ENCODE measurements at regions not wholly inside any gene's neighbourhood (a gene's known extent, or its start where the extent isn't known, plus 50 kb on each side); places are given as distances from the start of the nearest gene placed in this dataset.

DNA sequence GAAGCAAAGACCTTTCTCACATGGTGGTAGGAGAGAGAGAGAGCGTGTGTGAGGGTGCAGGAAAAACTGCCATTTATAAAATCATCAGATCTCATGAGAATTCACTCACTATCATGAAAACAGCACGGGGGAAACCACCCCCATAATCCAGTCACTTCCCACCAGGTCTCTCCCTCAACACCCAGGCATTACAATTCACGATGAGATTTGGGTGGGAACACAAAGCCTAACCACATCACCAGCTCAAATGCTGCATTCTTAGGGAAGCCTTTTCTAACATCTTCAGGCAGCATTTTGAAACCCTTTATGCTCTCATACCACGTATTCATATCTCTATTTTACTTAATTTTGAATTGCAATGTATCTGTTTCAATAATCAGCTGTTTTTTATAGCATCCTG, 165.9 kb downstream of the TMTC3 start:
- H3K9me2 ChIP-seq (ENCODE audit: insufficient read depth): no peaks in the 10 kb centered on the region
- H3K27ac ChIP-seq: peak overlapping the region; percentile 99
- WGBS, 2 experiments (ENCODE audit: low coverage in 1 of 2, low lambda C conversion rate in 2 of 2, missing lambda C conversion rate in 2 of 2): 81% methylated on average over 4 of the region's 4 CpGs
- no peaks in the 10 kb centered on the region for H3K9me3 ChIP-seq (ENCODE audit: low read depth)
- peaks cover 57% of the 10 kb centered on the region for H3K4me1 ChIP-seq (ENCODE audit: insufficient read depth)
- H3K36me3 ChIP-seq (ENCODE audit: low read depth): no peaks in the 10 kb centered on the region
- peak overlapping the region; percentile 65 for H3K4me2 ChIP-seq (ENCODE audit: unreplicated experiment)
- no peaks in the 10 kb centered on the region for H3K27me3 ChIP-seq (replicated peaks; ENCODE audit: insufficient read depth)
- H3K9ac ChIP-seq: peak overlapping the region; percentile 82
- H2AFZ ChIP-seq: peak overlapping the region; percentile 81
- in situ Hi-C loops (cut with MboI): no loop called here
- H3K79me2 ChIP-seq (ENCODE audit: insufficient read depth): no peaks in the 10 kb centered on the region
- H4K20me1 ChIP-seq (ENCODE audit: insufficient read depth): no peaks in the 10 kb centered on the region
- no peak overlapping the region for H3K4me3 ChIP-seq
- H3F3A ChIP-seq (ENCODE audit: insufficient read depth): peaks cover 62% of the 10 kb centered on the region
- no peak for DNase-seq
- TF ChIP-seq EZH2phosphoT487 (IDR thresholded peaks at IDR 0.05; ENCODE audit: insufficient read depth, low read depth) (no peak), EZH2 (IDR thresholded peaks at IDR 0.05; ENCODE audit: insufficient read depth, poor library complexity, severe bottlenecking) (no peak)

DNA sequence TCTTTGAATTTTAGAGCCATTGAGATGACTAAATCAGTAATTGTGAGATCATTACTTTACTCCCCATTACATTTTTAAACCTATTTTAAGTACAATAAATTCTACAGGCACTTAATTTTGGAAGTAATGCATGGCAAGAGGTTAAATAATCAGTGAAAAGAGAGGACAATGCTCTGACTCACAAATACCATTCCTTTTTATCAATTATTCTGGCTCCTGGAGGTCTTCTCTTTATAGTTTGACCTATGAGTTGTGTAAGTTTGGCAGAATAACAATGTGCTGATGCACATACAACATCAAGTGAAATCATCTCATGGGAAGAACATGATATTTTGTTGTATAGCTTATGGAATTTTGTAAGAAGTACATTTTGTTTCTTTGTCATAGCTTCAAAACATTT, 166.7 kb downstream of the TMTC3 start:
- in situ Hi-C loops (cut with MboI): no loop called here
- H3F3A ChIP-seq (ENCODE audit: insufficient read depth): peaks cover 62% of the 10 kb centered on the region
- H3K4me3 ChIP-seq: no peak overlapping the region
- no peaks in the 10 kb centered on the region for H3K9me2 ChIP-seq (ENCODE audit: insufficient read depth)
- H3K4me1 ChIP-seq (ENCODE audit: insufficient read depth): peaks cover 57% of the 10 kb centered on the region
- peak overlapping the region; percentile 49 for H3K4me2 ChIP-seq (ENCODE audit: unreplicated experiment)
- peak overlapping the region; percentile 99 for H3K27ac ChIP-seq
- H2AFZ ChIP-seq: no peak overlapping the region
- H3K36me3 ChIP-seq (ENCODE audit: low read depth): no peaks in the 10 kb centered on the region
- H3K9me3 ChIP-seq (ENCODE audit: low read depth): no peaks in the 10 kb centered on the region
- DNase-seq: peak; percentile 91
- H3K79me2 ChIP-seq (ENCODE audit: insufficient read depth): no peaks in the 10 kb centered on the region
- peak overlapping the region; percentile 82 for H3K9ac ChIP-seq
- H4K20me1 ChIP-seq (ENCODE audit: insufficient read depth): no peaks in the 10 kb centered on the region
- TF ChIP-seq EZH2phosphoT487 (IDR thresholded peaks at IDR 0.05; ENCODE audit: insufficient read depth, low read depth) (0 out of 2 replicates have a peak, but pooled peaks have one; percentile 23), EZH2 (IDR thresholded peaks at IDR 0.05; ENCODE audit: insufficient read depth, poor library complexity, severe bottlenecking) (no peak)
- no peaks in the 10 kb centered on the region for H3K27me3 ChIP-seq (replicated peaks; ENCODE audit: insufficient read depth)

DNA sequence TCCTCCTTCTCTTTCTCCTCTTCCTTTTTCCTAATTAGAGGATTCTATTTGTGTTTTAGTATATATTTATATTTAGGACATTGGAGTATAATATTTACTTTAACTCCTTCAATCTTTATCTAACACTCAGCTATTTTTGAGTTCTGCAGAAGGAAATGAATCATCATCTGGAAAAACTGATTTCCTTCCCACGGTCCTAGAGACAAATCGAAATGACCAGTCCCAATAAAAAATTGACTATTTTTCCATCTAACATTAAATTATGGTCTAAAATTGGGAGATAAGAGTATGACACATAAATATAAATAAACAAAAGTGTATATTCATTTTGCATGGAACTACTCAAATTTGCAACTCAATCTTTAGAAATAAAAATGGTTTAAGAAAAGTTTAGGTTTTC, 167.4 kb downstream of the TMTC3 start:
- H3K27me3 ChIP-seq (replicated peaks; ENCODE audit: insufficient read depth): no peaks in the 10 kb centered on the region
- no peaks in the 10 kb centered on the region for H4K20me1 ChIP-seq (ENCODE audit: insufficient read depth)
- no peak overlapping the region for H2AFZ ChIP-seq
- peaks cover 57% of the 10 kb centered on the region for H3K4me1 ChIP-seq (ENCODE audit: insufficient read depth)
- H3K36me3 ChIP-seq (ENCODE audit: low read depth): no peaks in the 10 kb centered on the region
- H3K79me2 ChIP-seq (ENCODE audit: insufficient read depth): no peaks in the 10 kb centered on the region
- no peak for TF ChIP-seq EZH2 (IDR thresholded peaks at IDR 0.05; ENCODE audit: insufficient read depth, poor library complexity, severe bottlenecking)
- in situ Hi-C loops (cut with MboI): no loop called here
- WGBS, 2 experiments (ENCODE audit: low coverage in 1 of 2, low lambda C conversion rate in 2 of 2, missing lambda C conversion rate in 2 of 2): 2 to 4% methylated on average over 2 of the region's 2 CpGs
- H3F3A ChIP-seq (ENCODE audit: insufficient read depth): peaks cover 62% of the 10 kb centered on the region
- H3K27ac ChIP-seq: peak overlapping the region; percentile 99
- H3K9me3 ChIP-seq (ENCODE audit: low read depth): no peaks in the 10 kb centered on the region
- peak overlapping the region; percentile 82 for H3K9ac ChIP-seq
- H3K4me3 ChIP-seq: peak overlapping the region; percentile 5; the same call in 1 of the 2 replicates
- DNase-seq: peak; percentile 82
- H3K9me2 ChIP-seq (ENCODE audit: insufficient read depth): no peaks in the 10 kb centered on the region
- peak overlapping the region; percentile 49 for H3K4me2 ChIP-seq (ENCODE audit: unreplicated experiment)

DNA sequence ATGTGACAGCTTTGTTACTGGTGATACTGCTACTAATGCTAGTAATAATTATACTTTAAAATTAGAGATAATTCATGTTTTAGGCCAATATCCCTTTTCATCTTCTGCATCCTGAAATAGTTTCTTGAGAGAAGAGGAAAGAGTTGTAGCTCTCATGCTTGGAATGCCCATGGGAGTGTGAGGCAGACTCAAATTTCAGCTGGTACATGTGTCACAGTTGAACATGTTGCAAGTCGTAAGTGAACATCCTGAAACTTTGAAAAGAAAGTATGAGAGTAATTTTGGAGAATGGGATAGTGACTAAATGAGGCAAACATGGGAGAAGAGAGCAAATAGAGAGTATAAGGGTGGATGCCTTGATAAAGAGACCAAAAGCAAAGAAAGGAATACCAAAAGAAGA, 168.0 kb downstream of the TMTC3 start:
- H4K20me1 ChIP-seq (ENCODE audit: insufficient read depth): no peaks in the 10 kb centered on the region
- peak overlapping the region; percentile 82 for H3K9ac ChIP-seq
- DNase-seq: peak; percentile 92
- H3K27ac ChIP-seq: peak overlapping the region; percentile 99
- no peaks in the 10 kb centered on the region for H3K9me2 ChIP-seq (ENCODE audit: insufficient read depth)
- H3K27me3 ChIP-seq (replicated peaks; ENCODE audit: insufficient read depth): no peaks in the 10 kb centered on the region
- no peaks in the 10 kb centered on the region for H3K36me3 ChIP-seq (ENCODE audit: low read depth)
- peak overlapping the region; percentile 5; the same call in 1 of the 2 replicates for H3K4me3 ChIP-seq
- H3K4me1 ChIP-seq (ENCODE audit: insufficient read depth): peaks cover 57% of the 10 kb centered on the region
- no peaks in the 10 kb centered on the region for H3K9me3 ChIP-seq (ENCODE audit: low read depth)
- 0% methylated on average over 1 of the region's 1 CpG for WGBS, 2 experiments (ENCODE audit: low coverage in 1 of 2, low lambda C conversion rate in 2 of 2, missing lambda C conversion rate in 2 of 2)
- TF ChIP-seq EZH2phosphoT487 (IDR thresholded peaks at IDR 0.05; ENCODE audit: insufficient read depth, low read depth): no peak
- no peak for TF ChIP-seq EZH2 (IDR thresholded peaks at IDR 0.05; ENCODE audit: insufficient read depth, poor library complexity, severe bottlenecking)
- in situ Hi-C loops (cut with MboI): no loop called here
- H3F3A ChIP-seq (ENCODE audit: insufficient read depth): peaks cover 62% of the 10 kb centered on the region
- peak overlapping the region; percentile 49 for H3K4me2 ChIP-seq (ENCODE audit: unreplicated experiment)
- no peaks in the 10 kb centered on the region for H3K79me2 ChIP-seq (ENCODE audit: insufficient read depth)
- H2AFZ ChIP-seq: 0 out of 2 replicates have a peak overlapping the region, but pooled peaks have one; percentile 5

DNA sequence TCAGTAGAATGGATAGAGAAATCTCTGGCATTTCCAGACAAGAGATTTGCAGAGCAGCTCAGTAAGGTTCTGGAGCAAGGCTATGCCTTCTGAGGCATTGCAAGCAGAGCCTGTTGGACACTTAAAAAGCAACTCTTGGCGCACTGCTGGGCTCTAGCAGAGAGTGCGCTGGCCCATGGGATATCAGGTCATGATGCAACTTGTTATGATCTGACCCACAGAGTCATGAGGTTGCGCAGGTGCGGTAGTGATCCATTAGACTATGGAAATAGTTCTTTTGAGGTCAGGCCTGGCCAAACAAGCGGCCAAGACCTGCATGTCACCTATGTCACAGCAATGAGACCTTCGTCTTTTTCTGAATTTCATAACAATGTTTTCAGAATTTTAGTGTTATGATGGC, 168.6 kb downstream of the TMTC3 start:
- Histone ChIP-seq H3K79me2 (ENCODE audit: insufficient read depth) (no peaks in the 10 kb centered on the region), H3K27ac (peak overlapping the region; percentile 99), H3K9me3 (ENCODE audit: low read depth) (no peaks in the 10 kb centered on the region), H3K27me3 (replicated peaks; ENCODE audit: insufficient read depth) (no peaks in the 10 kb centered on the region), H4K20me1 (ENCODE audit: insufficient read depth) (no peaks in the 10 kb centered on the region), H3K4me2 (ENCODE audit: unreplicated experiment) (peak overlapping the region; percentile 36), H3K9me2 (ENCODE audit: insufficient read depth) (no peaks in the 10 kb centered on the region), H3F3A (ENCODE audit: insufficient read depth) (peaks cover 62% of the 10 kb centered on the region), H2AFZ (0 out of 2 replicates have a peak overlapping the region, but pooled peaks have one; percentile 5), H3K4me3 (no peak overlapping the region), H3K36me3 (ENCODE audit: low read depth) (no peaks in the 10 kb centered on the region), H3K9ac (peak overlapping the region; percentile 82), H3K4me1 (ENCODE audit: insufficient read depth) (peaks cover 51% of the 10 kb centered on the region)
- TF ChIP-seq EZH2 (IDR thresholded peaks at IDR 0.05; ENCODE audit: insufficient read depth, poor library complexity, severe bottlenecking) (no peak), EZH2phosphoT487 (IDR thresholded peaks at IDR 0.05; ENCODE audit: insufficient read depth, low read depth) (no peak)
- 98% methylated on average over 6 of the region's 6 CpGs for WGBS, 2 experiments (ENCODE audit: low coverage in 1 of 2, low lambda C conversion rate in 2 of 2, missing lambda C conversion rate in 2 of 2)
- DNase-seq: peak; percentile 30
- in situ Hi-C loops (cut with MboI): no loop called here

Data from GM23248 (cell line).